Lung (tissue), 11 donors: ENCODE measurements at regions not wholly inside any gene's neighbourhood (a gene's known extent, or its start where the extent isn't known, plus 50 kb on each side); places are given as distances from the start of the nearest gene placed in this dataset.
"Not testable (repeated sequence)": the region's sequence is repeated elsewhere in the genome, so short reads cannot be mapped to it uniquely, and the experiment has no call there.

ENCODE experiments used
- ATAC-seq: fragments of 200-7000 bp; cut with Tn5 transposase; one replicate; pipeline ENCODE4 v1.9.1; 2020; ENCODE audit warnings: moderate number of reproducible peaks; ENCODE audit not compliant: insufficient read depth, low FRiP score
- DNase-seq, 3 donors: peaks; one replicate each; pipeline ENCODE4 v3.0.0-alpha.2; 2013 to 2017
- H3K27ac ChIP-seq, 2 donors: one replicate each; pipeline ENCODE4 v1.5.1; 2013; ENCODE audit warnings: mild to moderate bottlenecking in 2 of 2, moderate library complexity in 2 of 2, control low read depth in 1 of 2, inconsistent platforms in 1 of 2, low read depth in 1 of 2, low read length in 1 of 2
- H3K27me3 ChIP-seq, 3 donors: one replicate each; pipeline ENCODE4 v1.5.1; 2013; ENCODE audit warnings: low read length in 2 of 3; ENCODE audit not compliant: control insufficient read depth in 3 of 3, insufficient read depth in 3 of 3
- H3K36me3 ChIP-seq, 4 donors: one replicate each; pipeline ENCODE4 v1.5.1; 2013; ENCODE audit warnings: low read length in 4 of 4, mild to moderate bottlenecking in 1 of 4, moderate library complexity in 1 of 4; ENCODE audit not compliant: control insufficient read depth in 4 of 4, insufficient read depth in 4 of 4
- H3K4me1 ChIP-seq, 5 donors: one replicate each; pipeline ENCODE4 v1.5.1; 2013; ENCODE audit warnings: low read length in 5 of 5, mild to moderate bottlenecking in 2 of 5, moderate library complexity in 1 of 5; ENCODE audit not compliant: control insufficient read depth in 5 of 5, insufficient read depth in 5 of 5
- H3K4me3 ChIP-seq: one replicate; pipeline ENCODE4 v1.5.1; 2013; ENCODE audit warnings: mild to moderate bottlenecking, control low read depth, moderate library complexity
- H3K9ac ChIP-seq, 2 donors: one replicate each; pipeline ENCODE4 v1.5.1; 2013; ENCODE audit warnings: low read length in 2 of 2, control low read depth in 1 of 2; ENCODE audit not compliant: insufficient read depth in 1 of 2
- H3K9me3 ChIP-seq, 4 donors: one replicate each; pipeline ENCODE4 v1.5.1; 2013; ENCODE audit warnings: low read length in 3 of 4, mild to moderate bottlenecking in 1 of 4, moderate library complexity in 1 of 4; ENCODE audit not compliant: control insufficient read depth in 4 of 4, insufficient read depth in 3 of 4
- CTCF ChIP-seq: IDR thresholded peaks from 2 replicates; pipeline ENCODE4 v1.5.1; 2012; ENCODE audit warnings: mild to moderate bottlenecking; ENCODE audit errors: control extremely low read depth, extremely low read depth
- WGBS, 2 donors: extraction: QIAGEN DNeasy Blood & Tissue Kit; methylation state at CpG; one replicate each; pipeline ENCODE4 v1.1.7; 2013; 5-methylcytosine and 5-hydroxymethylcytosine counted together
- donor health status: control.
- donor health status: control.
- donor health status: Bipolar disorder and iron deficiency.
- donor health status: healthy.
- donor health status: DM: yes; HTN: yes; CAD: no.

GRCh38 chr10:8314486-8314885, 260.0 kb downstream of the GATA3 start:
- 89 to 94% methylated on average over 5 of the region's 5 CpGs for WGBS, 2 donors
- no peak for TF ChIP-seq CTCF
- no peak for ATAC-seq
- Histone ChIP-seq H3K27me3 (peaks cover 0 to 31% (median 2%) of the 10 kb centered on the region in 3 donors), H3K9me3 (peaks cover 0 to 3% (median 0%) of the 10 kb centered on the region in 4 donors), H3K9ac (no peak overlapping the region), H3K4me1 (no peaks in the 10 kb centered on the region), H3K4me3 (no peak overlapping the region), H3K36me3 (no peaks in the 10 kb centered on the region), H3K27ac (no peak overlapping the region)
- no peak for DNase-seq

GRCh38 chr10:8315619-8316021, 261.1 kb downstream of the GATA3 start:
- ATAC-seq, result no peak
- no peak for TF ChIP-seq CTCF
- WGBS, 2 donors, result 66 to 88% methylated on average over 1 of the region's 1 CpG

GRCh38 chr10:8316284-8316683, 261.8 kb downstream of the GATA3 start:
- Histone ChIP-seq H3K27me3 (peaks cover 0 to 38% (median 3%) of the 10 kb centered on the region in 3 donors), H3K27ac (no peak overlapping the region), H3K36me3 (no peaks in the 10 kb centered on the region), H3K9me3 (peaks cover 0 to 3% (median 0%) of the 10 kb centered on the region in 4 donors), H3K4me1 (no peaks in the 10 kb centered on the region), H3K4me3 (no peak overlapping the region), H3K9ac (no peak overlapping the region)
- DNase-seq, result no peak
- ATAC-seq, result no peak
- no peak for TF ChIP-seq CTCF
- WGBS, 2 donors, result 83 to 84% methylated on average over 6 of the region's 6 CpGs

More at GRCh38 chr10:8315619-8316021, 261.1 kb downstream of the GATA3 start:
- H3K9ac ChIP-seq, result no peak overlapping the region
- no peaks in the 10 kb centered on the region for H3K36me3 ChIP-seq
- H3K4me1 ChIP-seq, result no peaks in the 10 kb centered on the region
- H3K27ac ChIP-seq, result no peak overlapping the region
- no peak overlapping the region for H3K4me3 ChIP-seq
- H3K9me3 ChIP-seq, result peaks cover 0 to 3% (median 0%) of the 10 kb centered on the region in 4 donors
- no peak for DNase-seq
- H3K27me3 ChIP-seq, result peaks cover 0 to 36% (median 2%) of the 10 kb centered on the region in 3 donors

- H3K9ac ChIP-seq, H3K9me3 ChIP-seq, H3K4me1 ChIP-seq, DNase-seq, H3K4me3 ChIP-seq, H3K36me3 ChIP-seq, ATAC-seq, H3K27ac ChIP-seq: not testable (repeated sequence)
- peaks cover 0 to 46% (median 8%) of the 10 kb centered on the region in 3 donors for H3K27me3 ChIP-seq
- WGBS, 2 donors, result 86 to 92% methylated on average over 2 to 3 of the region's 3 CpGs
These were observed 263.9 kb downstream of the GATA3 start for GRCh38 chr10:8318429-8318828.
